ENCODE measurements at regions not wholly inside any gene's neighbourhood (a gene's known extent, or its start where the extent isn't known, plus 50 kb on each side); places are given as distances from the start of the nearest gene placed in this dataset.

- no peak for TF ChIP-seq GATAD2B (IDR thresholded peaks at IDR 0.05; ENCODE audit: borderline replicate concordance)
- no peak for TF ChIP-seq EGR1 (conservative IDR thresholded peaks at IDR 0.05)
- TF ChIP-seq SRF (CRISPR knock-in tag; IDR thresholded peaks at IDR 0.05): no peak
- TF ChIP-seq, protein P1, sequence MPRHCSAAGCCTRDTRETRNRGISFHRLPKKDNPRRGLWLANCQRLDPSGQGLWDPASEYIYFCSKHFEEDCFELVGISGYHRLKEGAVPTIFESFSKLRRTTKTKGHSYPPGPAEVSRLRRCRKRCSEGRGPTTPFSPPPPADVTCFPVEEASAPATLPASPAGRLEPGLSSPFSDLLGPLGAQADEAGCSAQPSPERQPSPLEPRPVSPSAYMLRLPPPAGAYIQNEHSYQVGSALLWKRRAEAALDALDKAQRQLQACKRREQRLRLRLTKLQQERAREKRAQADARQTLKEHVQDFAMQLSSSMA (CRISPR knock-in tag; IDR thresholded peaks at IDR 0.05): no peak
- TF ChIP-seq CTCF (IDR thresholded peaks at IDR 0.05 in 2 of 3, conservative IDR thresholded peaks at IDR 0.05 in 1 of 3; ENCODE audit: insufficient read depth in 2 of 3, low read depth in 1 of 3, low read length in 3 of 3): no peak
Measured at GRCh38 chr10:22805304-22805703, 90.9 kb upstream of the PIP4K2A start.
